GF-D8 (cell line): ENCODE measurements at regions not wholly inside any gene's neighbourhood (a gene's known extent, or its start where the extent isn't known, plus 50 kb on each side); places are given as distances from the start of the nearest gene placed in this dataset.
"Not testable (repeated sequence)": the region's sequence is repeated elsewhere in the genome, so short reads cannot be mapped to it uniquely, and the experiment has no call there.

Experiments
- DNase-seq: peaks from one replicate; lab custom pipeline; 2025; lab: John Stamatoyannopoulos, UW

DNA sequence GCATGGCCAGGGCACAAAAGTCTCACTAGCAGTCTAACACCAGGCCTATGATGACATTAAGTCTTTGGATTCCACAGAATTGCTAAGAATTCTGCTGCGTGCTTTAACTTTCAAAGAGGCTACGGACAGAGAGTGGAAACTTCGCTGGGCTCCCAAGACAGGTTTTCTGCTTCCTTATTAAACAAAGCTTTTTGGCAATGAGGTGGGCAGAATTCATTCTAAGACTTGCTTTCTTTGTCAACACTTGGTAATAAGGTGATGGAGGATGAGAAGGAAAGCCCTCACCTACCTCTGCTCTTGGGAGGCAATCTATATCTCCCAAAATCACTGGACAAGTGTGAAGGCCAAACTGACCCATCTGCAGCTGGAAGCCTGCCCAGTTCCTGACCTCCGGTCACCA is 231.9 kb downstream of the ATPSCKMT start:
- no peak for DNase-seq

DNA sequence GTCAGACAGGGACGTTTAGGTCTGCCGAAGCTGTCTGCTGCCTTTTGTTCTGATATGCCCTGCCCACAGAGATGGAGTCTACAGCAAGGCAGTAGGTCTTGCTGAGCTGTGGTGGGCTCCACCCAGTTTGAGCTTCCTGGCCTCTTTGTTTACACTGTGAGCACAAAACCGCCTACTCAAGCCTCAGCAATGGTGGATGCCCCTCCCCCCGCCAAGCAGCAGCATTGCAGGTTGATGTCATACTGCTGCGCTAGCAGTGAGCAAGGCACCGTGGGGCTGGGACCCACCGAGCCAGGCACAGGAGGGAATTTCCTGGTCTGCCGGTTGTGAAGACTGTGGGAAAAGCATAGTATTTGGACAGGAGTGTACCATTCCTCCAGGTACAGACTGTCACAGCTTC is 233.1 kb downstream of the ATPSCKMT start:
- DNase-seq = not testable (repeated sequence)

DNA sequence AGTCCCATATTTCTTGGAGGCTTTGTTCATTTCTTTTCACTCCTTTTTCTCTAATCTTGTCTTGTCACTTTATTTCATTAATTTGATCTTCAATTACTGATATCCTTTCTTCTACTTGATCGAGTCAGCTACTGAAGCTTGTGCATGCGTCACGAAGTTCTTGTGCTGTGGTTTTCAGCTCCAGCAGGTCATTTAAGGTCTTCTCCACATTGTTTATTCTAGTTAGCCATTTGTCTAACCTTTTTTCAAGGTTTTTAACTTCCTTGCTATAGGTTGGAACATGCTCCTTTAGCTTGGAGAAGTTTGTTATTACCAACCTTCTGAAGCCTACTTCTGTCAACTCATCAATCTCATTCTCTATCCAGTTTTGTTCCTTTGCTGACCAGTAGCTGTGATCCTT is 234.0 kb downstream of the ATPSCKMT start:
- not testable (repeated sequence) for DNase-seq

DNA sequence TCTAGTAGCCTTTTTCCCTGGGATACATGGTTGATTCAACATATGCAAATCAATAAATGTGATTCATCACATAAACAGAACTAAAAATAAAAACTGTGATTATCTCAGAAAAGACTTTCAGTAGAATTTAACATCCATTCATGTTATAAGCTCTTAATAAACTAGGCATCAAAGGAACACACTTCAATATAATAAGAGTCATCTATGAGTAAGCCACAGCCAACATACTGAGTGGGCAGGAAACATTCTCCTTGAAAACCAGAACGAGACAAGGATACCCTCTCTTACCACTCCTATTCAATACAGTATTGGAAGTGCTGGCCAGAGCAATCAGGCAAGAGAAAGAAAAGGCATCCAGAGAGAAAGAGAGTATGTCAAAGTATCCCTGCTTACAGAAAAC is 239.9 kb downstream of the ATPSCKMT start:
- DNase-seq = no peak

DNA sequence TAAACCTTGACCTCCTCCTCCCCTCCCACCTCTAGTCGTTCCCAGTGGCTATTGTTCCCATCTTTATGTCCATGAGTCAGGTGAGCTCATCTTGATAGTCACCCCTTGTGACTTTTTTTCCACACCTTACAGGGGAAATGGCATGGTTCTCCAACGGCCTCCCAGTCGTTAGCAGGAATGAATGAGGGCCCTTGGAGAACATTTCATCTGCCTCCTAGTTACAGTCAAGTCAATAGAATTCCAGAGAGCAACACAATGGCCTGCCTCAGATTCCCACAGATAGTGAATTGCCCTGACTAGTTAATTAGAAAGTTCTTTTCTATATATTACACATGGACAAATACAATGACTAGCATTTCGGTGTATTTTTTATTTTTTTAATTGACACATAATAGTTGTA is 262.6 kb downstream of the ATPSCKMT start:
- DNase-seq = no peak

DNA sequence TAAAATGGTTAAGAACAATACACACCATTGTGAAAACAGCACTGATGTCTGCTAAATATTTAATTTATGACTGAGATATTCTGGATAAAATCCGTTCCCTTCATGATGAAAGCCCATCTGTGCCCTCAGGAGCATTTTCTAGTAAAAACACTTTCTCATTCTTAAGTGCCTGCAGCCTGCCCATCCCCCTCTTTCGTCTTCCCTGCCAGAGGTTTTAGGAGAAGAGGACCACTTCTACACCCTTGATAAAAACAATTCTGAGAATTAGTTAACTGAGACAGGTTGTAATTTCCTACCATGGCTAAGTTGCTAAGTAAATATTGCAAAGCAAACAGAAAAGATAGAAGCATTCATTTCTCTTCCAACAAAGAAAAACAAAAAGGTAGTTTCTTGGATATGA is 272.6 kb downstream of the ATPSCKMT start:
- no peak for DNase-seq

DNA sequence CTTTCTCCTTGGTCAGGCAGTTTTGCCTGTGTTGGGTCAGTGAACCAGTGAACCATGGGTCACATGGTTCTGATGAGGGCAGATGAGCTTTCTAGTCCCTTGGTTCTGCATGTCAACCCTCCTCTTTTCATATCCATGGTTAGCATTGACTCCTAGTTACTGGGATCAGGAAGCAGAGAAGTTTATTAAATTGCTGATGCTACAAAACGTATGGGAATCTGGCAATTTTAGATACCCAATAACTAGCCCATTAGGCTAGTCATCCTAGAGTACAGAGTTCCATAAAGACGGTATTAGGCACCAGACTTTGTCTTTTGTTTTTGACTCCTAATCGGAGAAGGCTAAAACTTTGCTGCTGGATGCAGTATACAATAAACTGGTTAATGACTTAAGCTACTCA is 273.1 kb downstream of the ATPSCKMT start:
- DNase-seq = no peak

DNA sequence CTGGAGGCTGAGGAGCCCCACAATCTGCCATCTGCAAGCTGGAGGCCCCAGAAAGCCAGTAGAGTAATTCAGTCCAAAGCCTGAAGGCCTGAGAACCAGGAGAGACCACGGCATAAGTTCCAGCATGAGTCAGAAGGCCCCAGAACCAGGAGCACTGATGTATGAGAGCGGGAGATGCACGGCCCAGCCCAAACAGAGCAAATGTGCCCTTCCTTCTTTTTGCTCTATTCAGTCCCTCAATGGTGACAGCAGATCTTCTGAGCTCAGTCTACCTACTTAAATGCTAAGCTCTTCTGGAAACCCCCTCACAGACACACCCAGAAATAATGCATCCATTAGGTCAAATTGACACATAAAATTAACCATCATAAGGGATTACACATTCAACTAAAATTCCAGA is 277.6 kb downstream of the ATPSCKMT start:
- DNase-seq = no peak

DNA sequence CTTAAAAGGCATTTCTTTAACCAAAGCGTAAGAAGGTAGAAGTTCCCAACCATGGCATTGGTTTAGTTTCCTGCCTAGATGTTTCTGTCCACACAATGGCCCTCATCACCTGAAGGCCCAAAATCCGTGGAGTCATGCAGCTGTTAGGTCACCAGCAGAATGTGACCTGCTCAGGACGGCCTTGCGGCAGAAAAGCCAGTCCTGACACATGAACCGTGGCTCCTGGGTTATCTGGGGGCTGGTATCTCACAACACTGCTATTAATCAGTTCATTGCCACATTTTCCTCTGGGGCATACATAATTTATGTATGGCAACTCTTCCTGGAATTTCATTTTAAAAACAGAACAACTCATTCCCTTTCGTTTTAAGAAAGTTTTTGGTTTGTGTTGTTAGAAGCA is 278.4 kb downstream of the ATPSCKMT start:
- no peak for DNase-seq

DNA sequence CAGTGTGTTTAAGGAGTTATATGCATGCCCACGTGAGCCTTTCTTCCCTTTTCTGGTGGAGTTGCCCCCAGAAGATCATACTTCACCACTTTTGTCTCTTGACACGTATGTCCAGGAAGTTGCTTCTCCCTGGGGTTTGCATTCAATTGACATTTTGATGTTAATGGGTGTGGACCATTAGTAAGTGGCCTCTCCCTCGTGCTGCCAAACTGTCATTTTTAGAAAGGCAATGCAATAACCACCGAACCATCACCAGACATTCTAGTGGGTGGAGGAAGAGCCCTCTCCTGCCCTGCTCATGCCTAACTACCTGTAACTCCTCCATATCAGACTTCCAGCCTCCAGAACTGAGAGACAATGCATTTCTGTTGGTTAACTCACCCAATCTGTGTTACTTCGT is 290.8 kb downstream of the ATPSCKMT start:
- no peak for DNase-seq

DNA sequence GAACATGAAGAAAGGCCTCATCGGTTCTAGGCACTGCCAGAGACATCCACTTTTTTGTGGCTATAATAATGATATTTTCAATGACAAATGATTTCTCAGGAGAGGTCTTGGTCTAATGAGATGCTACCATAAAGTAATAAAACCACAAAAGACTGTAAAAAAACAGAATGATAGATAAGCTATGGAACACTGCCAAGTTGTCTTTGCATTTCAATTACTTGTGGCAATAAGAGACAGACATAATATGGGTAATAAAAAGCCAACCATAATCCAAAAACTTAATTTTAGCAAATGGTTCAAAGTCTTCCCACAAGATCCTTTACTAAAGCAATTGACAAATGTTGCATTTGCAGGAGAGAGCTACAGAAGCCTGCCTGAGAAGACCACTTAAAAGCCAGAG is 292.5 kb downstream of the ATPSCKMT start:
- DNase-seq = no peak

DNA sequence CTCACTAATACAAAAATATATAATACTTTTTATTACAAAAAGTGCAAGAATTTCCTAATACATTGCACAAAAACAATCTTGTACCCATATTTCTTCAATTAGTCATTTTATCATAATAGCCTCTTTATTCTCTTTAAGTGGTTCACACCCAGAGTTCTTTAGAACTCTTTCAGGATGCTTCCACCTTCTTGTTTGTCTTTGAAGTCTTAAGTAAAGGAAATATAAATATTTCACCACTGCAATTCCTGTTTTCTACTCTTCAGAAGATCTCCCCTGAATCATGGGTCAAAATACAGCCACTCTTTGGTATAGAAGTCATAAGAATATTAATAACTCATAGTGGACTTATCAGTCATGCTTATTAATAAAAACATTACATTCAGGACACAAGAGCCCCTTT is 293.0 kb downstream of the ATPSCKMT start:
- no peak for DNase-seq

DNA sequence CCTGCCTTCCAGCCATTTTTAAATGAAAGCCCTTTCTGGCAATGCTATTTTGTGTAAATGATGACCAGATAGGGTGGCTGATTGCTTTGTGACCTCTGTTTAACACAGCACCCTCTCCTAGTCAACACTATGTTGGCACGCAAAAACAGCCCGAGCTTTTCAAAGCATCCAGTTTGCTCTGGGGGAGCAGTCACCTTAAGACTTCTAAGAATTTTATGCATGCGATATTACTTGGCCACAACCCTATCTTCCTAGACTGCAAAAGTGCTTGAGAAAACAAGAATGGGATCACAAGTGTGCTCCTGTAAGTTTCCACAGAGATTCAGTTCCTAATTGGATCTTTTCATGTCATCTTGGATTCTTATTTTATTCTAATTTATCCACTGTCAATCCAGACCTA is 294.1 kb downstream of the ATPSCKMT start:
- no peak for DNase-seq

DNA sequence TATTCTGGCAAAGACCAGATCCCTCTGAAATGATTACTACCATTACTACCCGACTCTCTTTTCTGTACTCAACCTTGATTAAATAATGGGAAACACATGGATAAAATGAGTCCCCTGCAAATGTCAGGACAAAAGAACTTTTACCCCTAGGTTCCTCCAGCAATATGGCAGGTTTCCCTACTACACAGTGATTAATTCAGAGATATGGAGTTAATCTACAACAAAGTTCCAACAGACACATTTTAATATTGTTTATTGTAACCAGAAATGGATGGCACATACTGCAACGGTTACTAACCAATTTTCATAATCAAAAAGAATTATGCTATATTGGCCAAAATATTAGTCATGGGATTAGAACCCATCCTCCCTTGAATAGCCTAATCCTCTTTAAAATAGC is 294.8 kb downstream of the ATPSCKMT start:
- no peak for DNase-seq

DNA sequence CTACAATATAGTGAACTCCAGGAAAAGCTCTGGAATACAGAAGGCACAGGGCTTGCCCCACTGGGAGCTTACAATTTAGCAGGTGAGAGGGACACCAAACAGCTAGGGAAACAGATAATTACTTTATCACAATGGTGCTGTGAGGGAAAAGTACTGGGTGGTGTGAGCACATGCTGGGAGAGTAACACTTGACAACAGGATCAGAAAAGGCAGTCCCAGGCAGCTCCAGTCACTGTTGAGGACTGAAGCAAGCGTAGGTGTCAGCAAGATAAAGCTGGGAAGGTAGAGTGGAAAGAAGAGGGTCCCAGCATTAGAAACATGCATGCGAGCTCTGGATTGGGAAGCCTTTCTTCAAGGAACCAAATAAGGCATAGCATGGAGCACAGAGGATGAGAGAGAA is 296.0 kb downstream of the ATPSCKMT start:
- DNase-seq = no peak

DNA sequence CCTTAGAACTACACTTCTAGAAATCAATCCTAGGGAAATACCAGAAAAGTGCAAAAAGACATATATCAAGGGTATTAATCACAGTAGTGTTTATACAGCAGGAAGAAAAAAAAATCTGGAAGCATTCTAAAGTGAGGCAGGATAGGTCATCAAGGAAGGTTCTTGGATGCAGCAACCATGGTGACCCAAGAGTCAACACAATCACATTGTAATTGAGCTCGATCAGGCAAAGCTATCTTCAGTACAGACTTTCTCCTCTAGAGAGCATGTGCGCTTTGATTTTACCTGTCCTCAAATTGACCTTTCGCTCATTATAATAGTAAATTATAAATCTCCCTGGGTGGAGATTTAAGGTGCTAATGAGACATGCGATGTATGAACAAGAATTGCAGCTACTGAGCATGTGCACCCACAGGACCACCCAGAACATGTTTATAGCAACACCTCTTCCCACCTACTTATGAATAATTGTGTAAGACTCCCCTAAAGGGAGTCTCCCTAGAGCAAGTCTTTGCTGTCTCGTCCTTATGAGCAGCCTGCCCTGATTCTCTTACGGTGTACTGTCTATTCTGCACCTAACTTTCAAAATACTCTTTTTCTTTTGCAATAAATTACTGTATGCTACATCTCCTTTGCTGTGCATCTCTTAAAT is 297.7 kb downstream of the ATPSCKMT start:
- DNase-seq = no peak

DNA sequence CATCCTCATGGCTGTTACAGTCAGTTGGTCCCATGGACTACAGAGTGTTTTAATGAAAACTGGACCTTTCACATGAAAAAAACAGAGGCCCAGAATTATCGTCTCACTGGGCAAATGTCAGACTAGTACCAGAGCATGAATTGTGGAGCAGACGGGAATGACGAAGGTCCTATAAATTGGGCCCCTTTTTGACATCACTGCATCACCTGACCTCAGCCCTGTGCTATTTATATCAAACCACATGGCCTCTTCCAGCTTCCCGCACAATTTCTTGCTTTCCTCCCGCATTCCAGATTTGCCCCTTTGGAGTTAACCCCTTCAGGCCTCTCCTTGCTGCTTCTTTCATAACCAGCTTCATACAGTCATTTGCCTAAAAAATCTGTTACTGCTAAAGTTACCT is 301.7 kb downstream of the ATPSCKMT start:
- no peak for DNase-seq

DNA sequence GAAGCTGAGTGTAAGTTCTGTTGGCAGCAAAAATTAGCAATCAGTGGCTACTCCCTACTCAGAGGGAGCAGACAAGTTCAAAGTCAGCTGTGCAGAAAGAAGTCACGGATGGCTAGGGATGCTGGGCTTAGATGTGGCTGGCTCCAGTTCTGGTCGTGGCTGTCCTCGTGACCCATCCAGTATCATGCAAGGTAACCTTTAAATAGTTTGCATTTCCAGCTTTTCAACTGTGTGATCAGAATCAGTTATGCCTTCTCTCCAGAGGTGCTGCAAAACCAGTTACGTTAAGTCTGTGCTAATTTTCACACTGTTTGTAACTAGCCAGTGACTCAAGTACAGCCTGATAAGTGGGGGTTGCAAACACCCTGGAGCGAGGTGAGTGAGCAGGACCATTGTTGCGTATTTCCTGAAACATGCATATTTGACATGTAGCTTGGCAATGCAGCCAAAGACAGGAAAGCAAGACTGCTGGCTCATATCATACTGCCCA is 302.4 kb downstream of the ATPSCKMT start:
- no peak for DNase-seq

DNA sequence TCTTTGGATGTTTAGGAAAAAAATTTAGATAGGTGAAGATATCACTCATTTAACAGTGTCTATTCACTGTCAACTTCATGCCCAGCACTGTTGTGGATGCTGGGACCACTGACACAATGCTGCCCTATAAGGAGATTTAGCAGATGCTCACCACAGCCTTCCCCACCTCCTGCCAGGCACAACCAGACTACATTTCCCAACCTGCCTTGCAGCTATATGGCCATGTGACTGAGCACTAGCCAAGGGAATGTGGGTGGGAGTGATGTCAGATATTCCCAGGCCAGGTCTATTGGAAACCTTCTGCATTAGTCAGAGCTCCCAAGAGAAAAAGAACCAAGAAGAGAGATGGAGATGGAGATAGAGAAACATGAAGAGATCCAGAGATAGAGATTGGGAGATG is 302.6 kb upstream of the TAS2R1 start:
- DNase-seq = no peak

DNA sequence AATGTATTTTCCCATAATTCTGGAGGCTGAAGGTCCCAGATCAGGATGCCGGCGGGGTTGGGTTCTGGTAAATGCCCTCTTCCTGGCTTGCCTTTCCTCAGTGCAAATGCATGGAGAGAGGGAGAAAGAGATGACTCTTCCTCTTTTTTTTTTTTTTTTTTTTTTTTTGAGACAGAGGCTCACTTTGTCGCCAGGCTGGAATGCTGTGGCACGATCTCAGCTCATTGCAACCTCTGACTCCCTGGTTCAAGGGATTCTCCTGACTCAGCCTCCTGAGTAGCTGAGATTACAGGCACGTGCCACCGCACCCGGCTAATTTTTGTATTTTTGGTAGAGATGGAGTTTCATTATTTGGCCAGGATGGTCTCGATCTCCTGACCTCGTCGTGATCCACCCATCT is 300.0 kb upstream of the TAS2R1 start:
- no peak for DNase-seq

DNA sequence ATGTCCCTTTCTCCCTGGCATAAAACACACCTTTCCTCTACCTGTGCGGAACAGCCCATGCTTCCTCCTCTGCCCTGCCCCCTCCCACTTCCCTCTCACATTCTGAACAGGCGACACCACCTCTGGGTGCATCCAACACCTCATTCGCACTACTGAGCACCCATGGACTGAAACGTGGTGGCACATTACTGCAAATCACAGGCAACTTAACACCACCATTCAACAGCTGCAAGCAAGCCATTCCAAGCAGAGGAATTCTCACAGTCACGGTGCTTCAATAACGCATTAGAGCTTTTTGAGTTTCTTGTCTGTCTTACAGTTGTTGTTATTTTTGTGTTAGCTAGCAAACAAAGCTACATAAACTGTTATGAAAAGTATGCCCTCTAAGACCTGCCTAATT is 298.2 kb upstream of the TAS2R1 start:
- no peak for DNase-seq

DNA sequence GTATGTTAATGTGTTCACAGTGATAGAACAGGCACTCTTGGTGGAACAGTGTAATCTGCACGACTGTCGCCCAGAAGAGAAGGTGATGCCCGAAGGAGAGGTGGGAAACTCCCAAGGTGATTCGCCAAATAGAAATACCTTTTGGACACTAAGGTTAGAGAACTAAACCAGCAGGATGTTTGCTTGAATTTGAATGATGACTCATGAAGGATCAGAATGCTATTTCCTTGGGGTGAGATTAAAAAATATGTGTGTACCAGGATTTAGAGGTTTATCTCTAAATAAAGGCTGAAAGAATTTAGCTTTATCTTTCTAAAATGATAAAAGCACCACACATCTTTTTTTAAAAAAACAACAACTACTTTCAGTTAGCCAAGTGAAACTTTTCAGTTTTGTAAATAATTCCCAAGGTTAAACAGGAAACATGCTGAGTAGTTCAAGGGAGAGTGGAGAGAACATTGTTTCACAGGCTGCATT is 297.4 kb upstream of the TAS2R1 start:
- DNase-seq = no peak

DNA sequence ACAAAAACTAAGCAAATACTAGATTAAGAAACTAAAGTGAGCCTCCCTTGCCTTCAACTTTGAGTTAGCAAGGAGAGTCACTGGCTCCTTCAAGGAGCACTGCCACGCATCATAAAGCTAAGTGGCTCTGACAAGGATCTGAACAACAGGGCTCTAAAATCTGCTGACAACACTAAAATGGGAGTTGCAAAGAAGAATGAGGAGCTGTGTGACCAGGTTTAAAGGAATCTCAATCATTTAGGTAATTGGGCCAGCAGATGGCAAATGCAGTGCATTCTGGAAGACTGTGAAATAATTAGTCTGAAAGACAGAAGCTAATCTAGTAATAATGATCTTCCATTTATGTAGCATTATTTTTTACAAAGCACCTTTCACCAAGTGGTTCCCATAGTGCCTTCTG is 297.0 kb upstream of the TAS2R1 start:
- no peak for DNase-seq

DNA sequence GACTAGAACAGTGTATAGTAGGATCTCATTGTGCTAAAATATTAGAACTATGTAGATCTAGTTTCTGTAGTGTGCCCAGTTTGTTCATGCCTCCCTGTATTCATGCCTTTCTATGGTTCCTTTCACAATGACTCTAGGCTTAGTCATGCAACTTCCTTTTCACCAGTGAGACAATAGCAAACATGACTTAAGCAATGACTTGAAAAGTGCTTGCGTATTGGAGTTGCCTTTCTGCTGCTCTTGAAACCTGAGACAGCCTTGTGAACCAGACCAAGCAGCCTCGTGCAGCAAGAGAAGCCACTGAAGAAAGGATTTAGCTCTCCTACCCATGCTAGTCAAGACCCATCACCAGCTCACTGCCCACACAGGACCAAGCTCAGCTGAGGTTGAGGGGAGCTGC is 294.5 kb upstream of the TAS2R1 start:
- DNase-seq = peak; percentile 61
